Right forelimb (tissue), 1 donor: ENCODE measurements at regions not wholly inside any gene's neighbourhood (a gene's known extent, or its start where the extent isn't known, plus 50 kb on each side); places are given as distances from the start of the nearest gene placed in this dataset.
"Not testable (repeated sequence)": the region's sequence is repeated elsewhere in the genome, so short reads cannot be mapped to it uniquely, and the experiment has no call there.

Experiments used
- DNase-seq: peaks from one replicate; pipeline ENCODE4 v3.0.0-alpha.2; 2018

DNA sequence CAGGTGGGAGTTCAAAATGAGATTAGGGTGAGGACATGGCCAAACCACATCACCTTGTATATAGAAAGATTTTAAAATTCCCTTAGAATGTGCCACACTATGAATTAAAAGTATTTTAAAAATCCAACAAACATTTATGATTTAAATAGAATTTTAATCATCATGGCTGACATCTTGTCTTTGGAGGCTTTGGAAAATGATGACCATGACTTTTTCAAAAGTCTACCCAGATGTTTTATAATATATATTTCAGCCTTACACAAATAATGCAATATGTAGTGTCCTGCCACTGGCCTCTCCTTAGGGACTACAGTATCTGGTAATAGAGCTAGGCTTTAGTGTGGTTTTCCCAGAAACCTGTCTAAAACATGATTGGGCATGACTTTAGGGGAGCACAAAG is 1353.4 kb upstream of the GOT2 start:
- DNase-seq: no peak

GRCh38 chr16:60078819-60079218 is 1344.7 kb upstream of the GOT2 start:
- DNase-seq: not testable (repeated sequence)

DNA sequence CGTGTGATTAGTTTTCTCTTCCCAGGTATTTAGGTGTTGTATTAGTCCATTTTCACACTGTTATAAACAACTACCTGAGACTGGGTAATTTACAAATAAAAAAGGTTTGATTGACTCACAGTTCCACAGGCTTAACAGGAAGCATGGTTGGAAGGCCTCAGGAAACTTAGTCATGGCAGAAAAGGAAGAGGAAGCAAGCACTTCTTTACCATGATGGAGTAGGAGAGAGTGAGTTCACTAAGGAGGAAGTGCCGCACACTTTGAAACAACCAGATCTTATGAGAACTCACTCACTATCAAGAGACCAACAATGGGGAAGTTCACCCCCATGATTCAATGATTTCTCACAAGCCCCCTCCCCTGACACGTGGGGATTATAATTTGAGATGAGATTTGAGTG is 1343.7 kb upstream of the GOT2 start:
- no peak for DNase-seq

- no peak for DNase-seq
Measured at GRCh38 chr16:60074378-60074777, 1340.3 kb upstream of the GOT2 start.

DNA sequence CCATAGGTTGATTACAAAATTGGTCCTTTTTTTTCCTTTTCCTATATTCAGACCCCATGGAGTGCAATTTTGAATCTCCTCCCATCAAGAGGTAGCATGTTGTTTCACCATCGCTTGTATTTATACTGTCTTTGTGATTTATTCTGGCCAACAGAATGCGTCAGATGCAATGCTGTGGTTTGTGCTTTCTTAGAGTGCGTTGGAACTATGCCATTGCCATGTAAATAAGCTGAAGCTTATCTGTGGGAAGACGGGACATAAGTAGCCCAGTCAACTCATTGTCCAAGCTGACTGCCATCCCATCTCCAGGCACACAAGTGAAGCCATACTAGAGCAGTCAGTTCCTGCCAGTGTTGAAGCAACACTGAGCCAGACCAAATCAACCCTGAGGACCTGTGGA is 1339.3 kb upstream of the GOT2 start:
- no peak for DNase-seq

- DNase-seq: no peak
Measured at GRCh38 chr16:60064026-60064425, 1329.9 kb upstream of the GOT2 start.

DNA sequence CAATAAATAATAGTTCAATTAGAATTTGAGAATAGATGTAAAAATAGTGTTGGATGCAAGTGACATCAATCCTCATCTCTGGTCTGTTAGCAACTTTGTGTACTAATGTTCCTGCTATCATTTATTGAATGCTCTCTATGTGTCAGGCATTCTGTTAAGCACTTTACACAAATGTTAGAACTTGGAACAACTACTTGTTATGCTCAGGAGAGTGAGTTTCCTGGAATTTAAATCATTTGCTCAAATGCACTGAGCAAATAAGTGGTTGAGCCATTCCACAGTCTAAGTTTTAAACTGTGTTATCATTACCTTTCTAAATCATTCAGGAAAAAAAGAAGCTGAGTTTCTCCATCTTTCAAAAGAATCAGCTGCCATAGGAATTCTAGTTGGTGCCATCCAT is 1327.3 kb upstream of the GOT2 start:
- no peak for DNase-seq

DNA sequence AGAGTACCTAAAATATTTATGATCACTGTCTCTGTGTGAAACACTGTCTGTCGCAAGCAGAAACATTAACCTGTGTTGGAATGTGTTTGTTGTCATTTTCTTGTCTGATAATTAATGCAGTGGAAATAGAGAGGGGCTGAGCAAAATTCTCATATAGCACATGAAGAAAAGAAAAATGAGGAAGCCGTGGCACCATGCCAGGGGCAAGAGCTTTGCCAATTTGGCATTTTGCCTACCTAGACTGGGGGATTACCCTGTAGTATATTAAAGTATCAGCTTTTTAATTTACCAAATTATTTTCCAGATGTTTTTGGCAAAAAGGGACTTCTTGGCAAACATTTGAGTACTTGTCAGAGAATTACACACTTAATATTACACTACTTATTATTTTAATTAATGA is 1326.6 kb upstream of the GOT2 start:
- DNase-seq: no peak

DNA sequence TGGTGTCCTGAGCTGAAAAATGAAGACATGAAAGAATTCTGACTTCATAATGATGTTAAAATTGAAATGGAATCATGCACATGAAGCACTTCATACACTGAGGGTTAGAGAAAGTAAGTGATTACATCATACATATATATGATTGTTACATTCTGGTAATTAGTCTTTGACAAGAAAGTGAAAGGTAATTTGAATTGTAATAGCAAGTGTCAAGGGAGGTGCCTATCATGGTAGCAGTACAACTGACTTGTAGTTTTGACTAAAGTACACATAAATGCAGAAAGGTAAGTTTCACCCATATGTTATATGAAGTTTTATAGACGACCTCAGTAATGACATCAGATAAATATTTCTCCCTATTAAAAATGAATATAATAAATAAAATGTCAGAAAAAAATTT is 1325.0 kb upstream of the GOT2 start:
- no peak for DNase-seq

DNA sequence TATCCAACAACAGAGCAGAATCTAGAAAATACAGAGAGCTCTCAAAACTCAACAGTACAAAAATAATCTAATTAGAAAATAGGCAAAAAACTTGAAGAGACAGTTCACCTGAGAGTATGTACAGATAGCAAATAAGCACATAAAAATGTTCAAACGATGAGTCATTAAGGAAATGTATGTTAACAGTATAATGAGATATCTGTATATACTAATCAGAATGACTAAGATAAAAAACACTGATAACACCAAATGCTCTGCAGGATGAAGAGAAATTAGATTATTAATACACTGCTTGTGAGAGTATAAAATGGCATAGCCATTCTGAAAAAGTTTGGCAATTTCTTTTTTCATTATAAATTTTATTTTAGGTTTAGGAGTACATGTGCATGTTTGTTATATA is 1307.6 kb upstream of the GOT2 start:
- no peak for DNase-seq

- no peak for DNase-seq
Measured at GRCh38 chr16:60031740-60032139, 1297.6 kb upstream of the GOT2 start.

GRCh38 chr16:60027351-60027750 is 1293.2 kb upstream of the GOT2 start:
- no peak for DNase-seq

DNA sequence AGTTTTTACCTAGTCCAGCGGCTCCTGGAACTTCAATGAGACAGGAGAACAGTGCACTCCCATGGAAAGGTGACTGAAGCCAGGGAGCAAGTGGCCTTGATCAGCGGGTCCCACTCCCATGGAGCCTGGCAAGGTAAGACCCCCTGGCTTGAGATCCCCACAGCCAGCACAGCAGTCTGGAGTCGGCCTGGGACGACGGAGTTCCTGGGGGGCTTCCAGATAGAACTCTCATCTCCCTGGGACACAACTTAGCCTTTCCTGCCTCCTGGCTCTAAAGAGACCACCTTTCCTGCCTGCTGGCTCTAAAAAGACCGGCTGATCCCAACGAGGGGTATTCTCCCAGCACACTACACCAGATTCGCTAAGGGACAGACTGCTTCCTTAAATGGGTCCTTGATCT is 1279.0 kb upstream of the GOT2 start:
- no peak for DNase-seq

DNA sequence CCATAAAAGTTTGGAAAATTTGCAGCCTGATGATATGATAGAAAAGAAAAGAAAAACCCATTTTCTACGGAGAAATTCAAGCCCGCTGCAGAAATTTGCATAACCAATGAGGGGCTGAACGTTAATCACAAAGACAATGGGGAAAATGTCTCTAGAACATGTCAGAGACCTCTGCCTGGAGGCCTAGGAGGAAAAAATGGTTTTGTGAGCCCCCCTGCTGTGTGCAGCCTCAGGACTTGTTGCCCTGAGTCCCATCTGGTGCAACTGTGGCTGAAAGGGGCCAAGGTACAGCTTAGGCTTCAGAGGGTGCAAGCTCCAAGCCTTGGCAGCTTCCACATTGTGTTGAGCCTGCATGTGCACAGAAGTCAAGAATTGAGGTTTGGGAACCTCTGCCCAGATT is 1267.4 kb upstream of the GOT2 start:
- no peak for DNase-seq

GRCh38 chr16:59997706-59998105 is 1263.6 kb upstream of the GOT2 start:
- DNase-seq: no peak

GRCh38 chr16:59993101-59993500 is 1259.0 kb upstream of the GOT2 start:
- no peak for DNase-seq

- no peak for DNase-seq
Measured at GRCh38 chr16:59991171-59991570, 1257.1 kb upstream of the GOT2 start.

DNA sequence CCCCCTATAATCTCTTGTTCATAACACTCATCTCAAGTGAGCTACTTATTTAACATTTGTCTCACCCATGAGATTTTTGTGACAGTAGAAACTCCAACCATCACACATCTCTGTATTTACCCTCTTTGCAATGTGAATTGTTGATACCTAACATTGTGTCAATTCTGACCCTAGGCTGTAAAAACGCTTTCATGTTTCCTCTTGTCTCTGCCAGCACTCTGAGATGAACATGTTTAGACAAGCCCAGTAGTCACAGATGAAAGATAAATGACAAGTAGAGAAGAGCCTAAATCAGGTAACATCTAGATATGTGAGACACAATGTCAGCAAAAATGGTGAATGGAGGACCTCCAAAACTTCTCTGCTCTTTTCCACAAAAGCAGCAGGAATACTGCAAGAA is 1254.5 kb upstream of the GOT2 start:
- no peak for DNase-seq

- no peak for DNase-seq
Measured at GRCh38 chr16:59975953-59976352, 1241.8 kb upstream of the GOT2 start.

GRCh38 chr16:59973966-59974365 is 1239.8 kb upstream of the GOT2 start:
- no peak for DNase-seq

DNA sequence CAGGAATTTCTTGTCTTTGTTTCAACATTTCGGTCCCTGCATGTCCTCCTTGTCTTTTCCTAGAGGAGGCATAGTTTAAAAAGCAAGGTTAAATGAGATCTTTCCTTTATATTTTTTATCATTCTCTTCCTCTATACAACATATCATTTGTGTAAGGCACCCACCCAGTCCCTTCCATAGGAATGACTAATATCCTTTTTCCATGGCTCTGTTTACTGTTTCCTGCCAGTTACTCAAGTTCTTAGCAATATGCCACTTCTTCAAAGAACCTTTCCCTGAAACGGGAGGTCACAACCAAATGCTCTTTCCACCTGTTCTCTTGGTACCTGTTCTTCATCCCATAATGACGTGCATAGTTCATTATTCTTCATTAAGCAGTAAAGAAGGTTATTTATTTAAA is 1237.1 kb upstream of the GOT2 start:
- no peak for DNase-seq

DNA sequence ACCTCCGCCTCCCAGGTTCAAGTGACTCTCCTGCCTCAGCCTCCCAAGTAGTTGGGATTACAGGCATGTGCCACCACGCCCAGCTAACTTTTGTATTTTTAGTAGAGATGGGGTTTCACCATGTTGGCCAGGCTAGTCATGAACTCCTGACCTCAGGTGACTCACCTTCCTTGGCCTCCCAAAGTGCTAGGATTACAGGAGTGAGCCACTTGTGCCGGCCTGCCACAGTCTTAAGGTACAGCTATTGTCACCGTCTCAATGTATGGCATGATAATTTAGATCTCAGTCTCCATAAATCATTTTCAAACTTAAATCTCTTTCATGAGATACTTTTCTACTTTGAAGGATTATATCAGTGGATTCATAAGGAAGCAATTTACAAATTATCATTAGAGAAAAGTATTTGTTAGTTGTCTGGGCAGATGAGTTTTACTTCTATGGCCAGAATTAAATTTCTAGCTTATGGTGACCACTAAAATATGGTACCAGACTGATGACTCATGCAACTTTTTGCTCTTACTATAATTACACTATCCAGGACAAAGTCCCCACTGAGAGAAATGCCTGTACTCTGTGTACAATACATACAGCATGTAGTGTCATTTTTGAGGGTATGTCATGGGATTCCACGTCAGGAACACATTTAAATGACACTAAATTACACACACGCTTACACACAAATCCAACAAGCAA is 1230.3 kb upstream of the GOT2 start:
- no peak for DNase-seq

GRCh38 chr16:59959311-59959710 is 1225.2 kb upstream of the GOT2 start:
- DNase-seq: no peak

DNA sequence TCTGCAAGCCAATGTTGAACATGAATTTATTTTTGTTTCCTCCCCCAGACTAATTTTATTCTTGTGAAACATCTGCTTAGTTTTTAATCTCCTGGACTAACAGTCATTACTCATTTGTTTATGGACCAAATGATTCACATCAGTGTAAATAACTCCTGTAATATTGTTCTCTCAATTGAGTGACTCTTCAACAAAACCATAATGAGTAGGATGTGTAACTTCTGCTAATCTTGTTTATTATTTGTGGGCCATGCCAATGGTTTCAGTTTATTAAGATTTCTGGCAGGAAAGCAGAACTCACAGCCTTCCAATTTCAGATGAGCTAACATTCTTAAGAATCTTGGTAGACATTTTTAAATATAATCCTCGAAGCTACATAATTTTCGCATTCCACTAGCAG is 1216.3 kb upstream of the GOT2 start:
- DNase-seq: no peak

DNA sequence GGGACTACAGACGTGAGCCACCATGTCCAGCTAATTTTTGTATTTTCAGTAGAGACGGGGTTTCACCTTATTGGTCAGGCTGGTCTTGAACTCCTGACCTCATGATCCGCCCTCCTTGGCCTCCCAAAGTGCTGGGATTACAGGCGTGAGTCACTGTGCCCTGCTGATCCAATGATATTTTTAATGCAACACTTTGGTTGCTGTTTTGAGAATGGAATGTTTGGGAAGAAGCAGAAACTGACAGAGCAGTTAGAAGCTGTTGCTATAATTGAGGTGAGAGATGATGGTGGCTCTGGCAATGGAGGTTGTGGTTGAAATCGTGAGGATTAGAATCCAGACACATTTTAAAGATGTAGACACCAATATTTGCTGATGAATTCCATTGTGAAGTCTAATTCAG is 1209.9 kb upstream of the GOT2 start:
- not testable (repeated sequence) for DNase-seq

DNA sequence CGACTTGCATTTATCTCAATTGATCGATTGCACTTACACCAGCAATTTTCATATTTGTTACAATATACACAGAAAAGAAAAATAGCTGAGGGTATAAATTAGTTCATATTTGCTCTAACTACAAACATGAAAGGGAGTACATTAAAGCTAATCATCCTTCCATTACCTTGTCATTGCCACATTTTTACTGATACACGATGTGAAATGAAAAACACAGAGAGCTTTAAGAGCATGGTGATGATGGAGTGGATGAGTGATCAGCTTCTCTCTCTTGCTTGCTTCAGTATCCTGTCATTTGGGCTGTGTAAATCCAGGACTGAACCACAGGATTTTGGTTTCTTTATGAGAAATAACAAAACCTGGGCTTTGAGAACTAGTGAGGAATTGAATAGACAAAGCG is 1207.5 kb upstream of the GOT2 start:
- DNase-seq: no peak
